Epithelial cell of prostate (primary cell): ENCODE measurements at regions not wholly inside any gene's neighbourhood (a gene's known extent, or its start where the extent isn't known, plus 50 kb on each side); places are given as distances from the start of the nearest gene placed in this dataset.
"Not testable (repeated sequence)": the region's sequence is repeated elsewhere in the genome, so short reads cannot be mapped to it uniquely, and the experiment has no call there.

ENCODE experiments used
- DNase-seq: peaks from one replicate; pipeline ENCODE4 v3.0.0-alpha.2; 2011; ENCODE audit warnings: low read depth, low spot score
- H3K27ac ChIP-seq: fragments of 450-650 bp; 2 replicates; pipeline ENCODE4 v1.5.1; 2017; ENCODE audit warnings: mild to moderate bottlenecking

DNA sequence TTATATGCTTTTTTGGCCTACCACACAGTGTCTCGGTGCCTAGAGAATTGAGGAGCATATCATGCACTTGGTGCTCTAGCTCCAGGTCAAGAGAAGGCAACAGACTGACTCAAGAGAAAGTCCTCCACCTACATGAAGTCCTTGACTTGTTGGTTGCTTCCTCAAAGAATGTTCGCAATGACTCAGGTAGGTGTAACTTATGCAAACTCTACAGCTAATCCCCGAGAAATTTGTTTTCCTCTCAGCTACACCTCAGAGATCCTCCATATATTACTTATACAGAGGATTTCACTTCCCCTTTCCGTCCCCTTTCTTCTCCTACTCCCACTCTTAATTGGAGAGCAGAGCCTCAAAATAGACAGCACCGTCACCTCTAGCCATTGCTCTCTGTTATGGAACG, 1013.1 kb downstream of the KCNMA1 start:
- no peak overlapping the region for H3K27ac ChIP-seq
- DNase-seq, result peak; percentile 43

DNA sequence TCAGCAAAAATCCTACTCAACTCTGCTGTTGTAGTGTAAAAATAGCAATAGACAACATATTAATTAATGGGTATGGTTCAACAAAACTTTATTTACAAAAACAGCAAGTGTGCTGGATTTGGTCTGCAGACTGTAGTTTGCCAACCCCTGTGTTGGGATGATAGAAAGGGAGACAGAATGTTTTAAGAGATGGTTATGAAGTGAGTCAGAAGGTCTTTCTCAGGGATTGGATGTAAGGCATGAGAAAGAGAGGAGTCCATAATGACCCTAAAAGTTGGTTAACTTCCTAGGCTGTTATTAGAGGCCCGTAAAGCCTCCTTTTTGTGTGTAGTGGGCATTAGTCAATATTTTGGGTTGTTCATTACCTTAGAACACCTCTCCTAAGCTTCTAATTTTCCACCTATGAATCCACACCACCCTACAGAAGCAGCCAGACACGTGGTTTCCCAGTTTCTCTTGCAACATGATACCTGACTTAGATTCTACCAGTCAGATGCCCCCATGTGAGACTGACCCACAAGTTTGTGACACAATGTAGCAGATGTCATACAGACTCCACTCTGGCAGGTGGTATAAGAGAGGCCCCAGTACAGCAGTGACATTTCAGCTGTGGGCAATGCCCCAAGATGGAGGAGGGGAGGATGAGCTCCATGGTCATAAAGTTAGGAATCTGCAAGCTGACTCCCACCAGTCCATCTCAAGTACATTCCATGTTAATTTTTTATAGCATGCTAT, 1015.6 kb downstream of the KCNMA1 start:
- DNase-seq, result no peak
- no peak overlapping the region for H3K27ac ChIP-seq

DNA sequence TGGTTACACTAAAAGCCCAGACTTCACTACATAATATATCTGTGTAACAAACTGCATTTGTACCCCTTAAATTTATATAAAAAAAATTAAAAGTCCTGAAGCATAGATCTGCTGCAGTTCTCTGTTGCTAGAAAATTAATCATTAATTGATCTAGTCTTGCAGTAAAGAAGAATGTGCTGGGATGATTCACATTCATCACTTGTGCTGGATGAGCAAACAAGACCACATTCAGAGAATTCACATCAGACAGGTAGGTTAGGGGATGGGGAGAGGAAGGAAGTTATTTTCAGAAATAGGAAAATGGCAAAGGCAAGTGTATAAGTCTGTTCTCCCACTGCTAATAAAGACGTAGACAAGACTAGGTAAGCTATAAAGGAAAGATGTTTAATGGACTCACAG, 1019.0 kb downstream of the KCNMA1 start:
- DNase-seq, result no peak
- no peak overlapping the region for H3K27ac ChIP-seq

DNA sequence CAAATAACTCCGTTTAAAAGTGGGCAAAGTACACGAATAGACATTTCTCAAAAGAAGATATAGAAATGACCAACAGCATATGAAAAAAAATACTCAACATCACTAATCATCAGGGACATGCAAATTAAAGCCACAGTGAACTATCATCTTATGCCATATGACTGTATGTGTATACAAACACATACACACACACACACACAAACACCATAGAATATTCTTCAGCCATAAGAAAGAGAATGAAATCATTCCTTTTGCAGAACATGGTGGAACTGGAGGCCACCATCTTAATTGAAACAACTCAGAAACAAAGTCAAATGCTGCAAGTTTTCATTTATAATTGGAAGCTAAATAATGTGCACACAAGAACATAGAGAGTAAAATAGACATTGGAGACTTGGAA, 1019.4 kb downstream of the KCNMA1 start:
- H3K27ac ChIP-seq, result no peak overlapping the region
- no peak for DNase-seq

DNA sequence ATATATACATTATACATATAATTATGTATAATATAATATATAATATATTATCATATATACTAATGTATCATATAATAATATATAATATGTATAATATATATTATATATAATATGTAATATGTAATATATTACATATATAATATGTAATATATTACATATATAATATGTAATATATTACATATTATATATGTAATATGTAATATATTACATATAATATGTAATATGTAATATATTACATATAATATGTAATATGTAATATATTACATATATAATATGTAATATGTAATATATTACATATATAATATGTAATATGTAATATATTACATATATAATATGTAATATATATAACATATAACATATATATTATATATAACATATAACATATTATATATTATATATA, 1020.9 kb downstream of the KCNMA1 start:
- DNase-seq, H3K27ac ChIP-seq: not testable (repeated sequence)

DNA sequence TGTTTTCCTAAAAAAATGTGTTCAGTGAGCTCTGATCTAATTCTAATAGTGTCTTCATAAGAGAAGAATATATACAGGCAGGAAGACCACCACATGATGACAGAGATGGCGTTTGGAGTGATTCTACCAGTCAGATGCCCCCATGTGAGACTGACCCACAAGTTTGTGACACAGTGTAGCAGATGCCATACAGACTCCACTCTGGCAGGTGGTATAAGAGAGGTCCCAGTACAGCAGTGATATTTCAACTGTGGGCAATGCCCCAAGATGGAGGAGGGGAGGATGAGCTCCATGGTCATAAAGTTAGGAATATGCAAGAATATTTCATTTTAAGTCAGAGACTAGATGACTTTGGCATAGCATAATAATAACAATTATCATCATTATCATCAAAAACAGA, 1022.6 kb downstream of the KCNMA1 start:
- no peak overlapping the region for H3K27ac ChIP-seq
- DNase-seq, result no peak
